ENCODE measurements at regions not wholly inside any gene's neighbourhood (a gene's known extent, or its start where the extent isn't known, plus 50 kb on each side); places are given as distances from the start of the nearest gene placed in this dataset.

- no peak for DNase-seq (ENCODE audit: low spot score)
- BruUV-seq (replicated peaks), result no TSS peak
- Histone ChIP-seq H3K9me2 (ENCODE audit: insufficient read depth, low read length) (no peaks in the 10 kb centered on the region), H3K36me3 (ENCODE audit: insufficient read depth, low read length) (no peaks in the 10 kb centered on the region), H3K9me3 (ENCODE audit: low read length) (no peaks in the 10 kb centered on the region), H3K4me3 (ENCODE audit: low read depth, low read length, poor library complexity, severe bottlenecking) (no peak overlapping the region), H2AFZ (ENCODE audit: low read length) (no peak overlapping the region), H4K20me1 (ENCODE audit: insufficient read depth, low read length) (no peaks in the 10 kb centered on the region), H3K27ac (ENCODE audit: low read depth, low read length, poor library complexity, severe bottlenecking) (no peak overlapping the region), H3K79me2 (ENCODE audit: insufficient read depth, low read depth, low read length) (no peaks in the 10 kb centered on the region), H3K4me1 (ENCODE audit: insufficient read depth, low read length, poor library complexity, severe bottlenecking) (no peaks in the 10 kb centered on the region), H3K4me2 (ENCODE audit: low read length) (no peak overlapping the region)
- POLR2A ChIA-PET, result no interaction called here
- TF ChIP-seq EZH2phosphoT487 (IDR thresholded peaks at IDR 0.05; ENCODE audit: borderline replicate concordance, low read depth, low read length) (no peak), CTCF (conservative IDR thresholded peaks at IDR 0.05; ENCODE audit: low read length) (no peak)
- intact Hi-C loops (cut with micrococcal nuclease; ENCODE audit: unreplicated experiment), result no loop called here
- CTCF ChIA-PET (ENCODE audit: unreplicated experiment), result no interaction called here
These were observed 528.5 kb upstream of the ZP4 start for GRCh38 chr1:238419209-238419608.

DNA sequence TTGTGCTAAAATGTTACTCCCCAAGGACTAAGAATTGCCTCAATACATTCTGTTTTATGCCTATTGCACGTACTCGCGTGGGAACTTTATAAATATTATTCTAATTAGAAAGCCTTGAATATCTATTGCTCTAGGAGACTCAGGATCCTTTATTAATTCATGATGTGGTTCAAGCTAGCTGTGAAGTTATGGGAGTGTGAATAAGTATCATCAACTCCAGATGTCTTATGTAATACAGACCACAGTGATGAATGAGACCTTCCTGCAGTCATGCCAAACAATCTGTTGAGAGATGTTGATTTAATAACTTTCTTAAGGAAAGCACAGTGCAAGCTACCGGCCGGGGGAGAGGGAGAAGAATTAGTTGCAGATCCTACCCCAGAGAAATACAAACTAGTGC lies 519.2 kb upstream of the ZP4 start:
- TF ChIP-seq EZH2phosphoT487 (IDR thresholded peaks at IDR 0.05; ENCODE audit: borderline replicate concordance, low read depth, low read length) (no peak), CTCF (conservative IDR thresholded peaks at IDR 0.05; ENCODE audit: low read length) (no peak)
- H2AFZ ChIP-seq (ENCODE audit: low read length), result no peak overlapping the region
- no peak overlapping the region for H3K4me3 ChIP-seq (ENCODE audit: low read depth, low read length, poor library complexity, severe bottlenecking)
- no peaks in the 10 kb centered on the region for H3K9me3 ChIP-seq (ENCODE audit: low read length)
- H3K9me2 ChIP-seq (ENCODE audit: insufficient read depth, low read length), result no peaks in the 10 kb centered on the region
- no peaks in the 10 kb centered on the region for H3K79me2 ChIP-seq (ENCODE audit: insufficient read depth, low read depth, low read length)
- no peak overlapping the region for H3K4me2 ChIP-seq (ENCODE audit: low read length)
- intact Hi-C loops (cut with micrococcal nuclease; ENCODE audit: unreplicated experiment), result no loop called here
- ChIA-PET POLR2A (no interaction called here), CTCF (ENCODE audit: unreplicated experiment) (no interaction called here)
- H3K27ac ChIP-seq (ENCODE audit: low read depth, low read length, poor library complexity, severe bottlenecking), result no peak overlapping the region
- no peaks in the 10 kb centered on the region for H4K20me1 ChIP-seq (ENCODE audit: insufficient read depth, low read length)
- no peaks in the 10 kb centered on the region for H3K36me3 ChIP-seq (ENCODE audit: insufficient read depth, low read length)
- BruUV-seq (replicated peaks), result no TSS peak
- H3K4me1 ChIP-seq (ENCODE audit: insufficient read depth, low read length, poor library complexity, severe bottlenecking), result no peaks in the 10 kb centered on the region
- DNase-seq (ENCODE audit: low spot score), result no peak

- Histone ChIP-seq H3K9me3 (ENCODE audit: low read length) (no peaks in the 10 kb centered on the region), H3K9me2 (ENCODE audit: insufficient read depth, low read length) (no peaks in the 10 kb centered on the region), H3K4me1 (ENCODE audit: insufficient read depth, low read length, poor library complexity, severe bottlenecking) (no peaks in the 10 kb centered on the region), H3K27ac (ENCODE audit: low read depth, low read length, poor library complexity, severe bottlenecking) (no peak overlapping the region), H3K4me2 (ENCODE audit: low read length) (no peak overlapping the region), H3K4me3 (ENCODE audit: low read depth, low read length, poor library complexity, severe bottlenecking) (no peak overlapping the region), H3K36me3 (ENCODE audit: insufficient read depth, low read length) (no peaks in the 10 kb centered on the region), H4K20me1 (ENCODE audit: insufficient read depth, low read length) (no peaks in the 10 kb centered on the region), H2AFZ (ENCODE audit: low read length) (no peak overlapping the region), H3K79me2 (ENCODE audit: insufficient read depth, low read depth, low read length) (no peaks in the 10 kb centered on the region)
- TF ChIP-seq CTCF (conservative IDR thresholded peaks at IDR 0.05; ENCODE audit: low read length) (no peak), EZH2phosphoT487 (IDR thresholded peaks at IDR 0.05; ENCODE audit: borderline replicate concordance, low read depth, low read length) (no peak)
- intact Hi-C loops (cut with micrococcal nuclease; ENCODE audit: unreplicated experiment), result no loop called here
- no TSS peak for BruUV-seq (replicated peaks)
- CTCF ChIA-PET (ENCODE audit: unreplicated experiment), result no interaction called here
- no peak for DNase-seq (ENCODE audit: low spot score)
- POLR2A ChIA-PET, result no interaction called here
These were observed 518.6 kb upstream of the ZP4 start for GRCh38 chr1:238409191-238409850.

Data from OCI-LY7 (cell line).